ENCODE measurements at regions not wholly inside any gene's neighbourhood (a gene's known extent, or its start where the extent isn't known, plus 50 kb on each side); places are given as distances from the start of the nearest gene placed in this dataset.

GRCh38 chr2:219810895-219811294, 183.5 kb downstream of the SLC4A3 start:
- H3K4me3 Mint-ChIP-seq = no peak overlapping the region
- peaks cover 4% of the 10 kb centered on the region for H3K9me3 Mint-ChIP-seq
- H3K36me3 Mint-ChIP-seq (ENCODE audit: low read depth) = no peaks in the 10 kb centered on the region
- no peak overlapping the region for H3K27ac Mint-ChIP-seq
- DNase-seq (ENCODE audit: low spot score) = no peak
- H3K27me3 Mint-ChIP-seq (ENCODE audit: low read depth) = no peaks in the 10 kb centered on the region
- no peaks in the 10 kb centered on the region for H3K4me1 Mint-ChIP-seq (ENCODE audit: low read depth)

- Mint-ChIP-seq H3K36me3 (ENCODE audit: low read depth) (no peaks in the 10 kb centered on the region), H3K4me3 (no peak overlapping the region), H3K9me3 (peaks cover 4% of the 10 kb centered on the region), H3K27ac (no peak overlapping the region), H3K4me1 (ENCODE audit: low read depth) (no peaks in the 10 kb centered on the region), H3K27me3 (ENCODE audit: low read depth) (no peaks in the 10 kb centered on the region)
- DNase-seq (ENCODE audit: low spot score) = no peak
Measured at GRCh38 chr2:219812672-219813071, 185.2 kb downstream of the SLC4A3 start.

- Mint-ChIP-seq H3K4me1 (ENCODE audit: low read depth) (no peaks in the 10 kb centered on the region), H3K36me3 (ENCODE audit: low read depth) (no peaks in the 10 kb centered on the region), H3K4me3 (no peak overlapping the region), H3K27ac (no peak overlapping the region), H3K27me3 (ENCODE audit: low read depth) (no peaks in the 10 kb centered on the region), H3K9me3 (no peaks in the 10 kb centered on the region)
- DNase-seq (ENCODE audit: low spot score) = no peak
Measured at GRCh38 chr2:219820767-219821166, 193.3 kb downstream of the SLC4A3 start.

- Mint-ChIP-seq H3K9me3 (no peaks in the 10 kb centered on the region), H3K27ac (no peak overlapping the region), H3K27me3 (ENCODE audit: low read depth) (no peaks in the 10 kb centered on the region), H3K36me3 (ENCODE audit: low read depth) (no peaks in the 10 kb centered on the region), H3K4me3 (no peak overlapping the region), H3K4me1 (ENCODE audit: low read depth) (no peaks in the 10 kb centered on the region)
- no peak for DNase-seq (ENCODE audit: low spot score)
Measured at GRCh38 chr2:219823574-219823973, 196.1 kb downstream of the SLC4A3 start.

GRCh38 chr2:219824996-219825395, 197.6 kb downstream of the SLC4A3 start:
- Mint-ChIP-seq H3K4me1 (ENCODE audit: low read depth) (no peaks in the 10 kb centered on the region), H3K27me3 (ENCODE audit: low read depth) (no peaks in the 10 kb centered on the region), H3K27ac (no peak overlapping the region), H3K9me3 (no peaks in the 10 kb centered on the region), H3K4me3 (no peak overlapping the region), H3K36me3 (ENCODE audit: low read depth) (no peaks in the 10 kb centered on the region)
- DNase-seq (ENCODE audit: low spot score) = no peak

- no peaks in the 10 kb centered on the region for H3K4me1 Mint-ChIP-seq (ENCODE audit: low read depth)
- H3K27me3 Mint-ChIP-seq (ENCODE audit: low read depth) = no peaks in the 10 kb centered on the region
- no peak for DNase-seq (ENCODE audit: low spot score)
- no peak overlapping the region for H3K27ac Mint-ChIP-seq
- no peaks in the 10 kb centered on the region for H3K36me3 Mint-ChIP-seq (ENCODE audit: low read depth)
- H3K4me3 Mint-ChIP-seq = no peak overlapping the region
- H3K9me3 Mint-ChIP-seq = no peaks in the 10 kb centered on the region
Measured at GRCh38 chr2:219828127-219828526, 200.7 kb downstream of the SLC4A3 start.

- Mint-ChIP-seq H3K4me3 (no peak overlapping the region), H3K27me3 (ENCODE audit: low read depth) (no peaks in the 10 kb centered on the region), H3K9me3 (no peaks in the 10 kb centered on the region), H3K27ac (no peak overlapping the region), H3K4me1 (ENCODE audit: low read depth) (no peaks in the 10 kb centered on the region), H3K36me3 (ENCODE audit: low read depth) (no peaks in the 10 kb centered on the region)
- DNase-seq (ENCODE audit: low spot score) = no peak
Measured at GRCh38 chr2:219829667-219830352, 202.4 kb downstream of the SLC4A3 start.

- no peak overlapping the region for H3K27ac Mint-ChIP-seq
- no peaks in the 10 kb centered on the region for H3K4me1 Mint-ChIP-seq (ENCODE audit: low read depth)
- no peak overlapping the region for H3K4me3 Mint-ChIP-seq
- no peak for DNase-seq (ENCODE audit: low spot score)
- H3K36me3 Mint-ChIP-seq (ENCODE audit: low read depth) = no peaks in the 10 kb centered on the region
- no peaks in the 10 kb centered on the region for H3K27me3 Mint-ChIP-seq (ENCODE audit: low read depth)
- no peaks in the 10 kb centered on the region for H3K9me3 Mint-ChIP-seq
Measured at GRCh38 chr2:219830353-219830738, 202.9 kb downstream of the SLC4A3 start.

- Mint-ChIP-seq H3K27me3 (ENCODE audit: low read depth) (no peaks in the 10 kb centered on the region), H3K4me3 (no peak overlapping the region), H3K4me1 (ENCODE audit: low read depth) (no peaks in the 10 kb centered on the region), H3K27ac (no peak overlapping the region), H3K9me3 (no peaks in the 10 kb centered on the region), H3K36me3 (ENCODE audit: low read depth) (no peaks in the 10 kb centered on the region)
- no peak for DNase-seq (ENCODE audit: low spot score)
Measured at GRCh38 chr2:219831957-219832356, 204.5 kb downstream of the SLC4A3 start.

GRCh38 chr2:219832904-219833303, 205.5 kb downstream of the SLC4A3 start:
- no peaks in the 10 kb centered on the region for H3K4me1 Mint-ChIP-seq (ENCODE audit: low read depth)
- no peaks in the 10 kb centered on the region for H3K36me3 Mint-ChIP-seq (ENCODE audit: low read depth)
- H3K9me3 Mint-ChIP-seq = no peaks in the 10 kb centered on the region
- DNase-seq (ENCODE audit: low spot score) = no peak
- H3K27me3 Mint-ChIP-seq (ENCODE audit: low read depth) = no peaks in the 10 kb centered on the region
- no peak overlapping the region for H3K4me3 Mint-ChIP-seq
- H3K27ac Mint-ChIP-seq = no peak overlapping the region

- Mint-ChIP-seq H3K27ac (no peak overlapping the region), H3K27me3 (ENCODE audit: low read depth) (no peaks in the 10 kb centered on the region), H3K36me3 (ENCODE audit: low read depth) (no peaks in the 10 kb centered on the region), H3K4me1 (ENCODE audit: low read depth) (no peaks in the 10 kb centered on the region), H3K4me3 (no peak overlapping the region), H3K9me3 (no peaks in the 10 kb centered on the region)
- DNase-seq (ENCODE audit: low spot score) = no peak
Measured at GRCh38 chr2:219835493-219835892, 208.1 kb downstream of the SLC4A3 start.

- H3K4me3 Mint-ChIP-seq = no peak overlapping the region
- DNase-seq (ENCODE audit: low spot score) = no peak
- no peaks in the 10 kb centered on the region for H3K9me3 Mint-ChIP-seq
- H3K27me3 Mint-ChIP-seq (ENCODE audit: low read depth) = no peaks in the 10 kb centered on the region
- no peaks in the 10 kb centered on the region for H3K36me3 Mint-ChIP-seq (ENCODE audit: low read depth)
- no peaks in the 10 kb centered on the region for H3K4me1 Mint-ChIP-seq (ENCODE audit: low read depth)
- no peak overlapping the region for H3K27ac Mint-ChIP-seq
Measured at GRCh38 chr2:219836647-219837177, 209.3 kb downstream of the SLC4A3 start.

GRCh38 chr2:219844401-219845091, 217.1 kb downstream of the SLC4A3 start:
- no peak overlapping the region for H3K27ac Mint-ChIP-seq
- H3K4me3 Mint-ChIP-seq = no peak overlapping the region
- no peaks in the 10 kb centered on the region for H3K36me3 Mint-ChIP-seq (ENCODE audit: low read depth)
- H3K4me1 Mint-ChIP-seq (ENCODE audit: low read depth) = no peaks in the 10 kb centered on the region
- H3K9me3 Mint-ChIP-seq = no peaks in the 10 kb centered on the region
- no peak for DNase-seq (ENCODE audit: low spot score)
- H3K27me3 Mint-ChIP-seq (ENCODE audit: low read depth) = no peaks in the 10 kb centered on the region

GRCh38 chr2:219848882-219849281, 221.5 kb downstream of the SLC4A3 start:
- DNase-seq (ENCODE audit: low spot score) = no peak
- no peak overlapping the region for H3K4me3 Mint-ChIP-seq
- no peaks in the 10 kb centered on the region for H3K4me1 Mint-ChIP-seq (ENCODE audit: low read depth)
- H3K27ac Mint-ChIP-seq = no peak overlapping the region
- no peaks in the 10 kb centered on the region for H3K9me3 Mint-ChIP-seq
- no peaks in the 10 kb centered on the region for H3K36me3 Mint-ChIP-seq (ENCODE audit: low read depth)
- peaks cover 6% of the 10 kb centered on the region for H3K27me3 Mint-ChIP-seq (ENCODE audit: low read depth)

All from T-helper 2 cell treated with Interferon-gamma antibody and Interleukin-4, amounts not matched to agents 5 μg/mL and 100 μg/mL, for 36 hours (primary cell).